ENCODE measurements at regions not wholly inside any gene's neighbourhood (a gene's known extent, or its start where the extent isn't known, plus 50 kb on each side); places are given as distances from the start of the nearest gene placed in this dataset.

DNA sequence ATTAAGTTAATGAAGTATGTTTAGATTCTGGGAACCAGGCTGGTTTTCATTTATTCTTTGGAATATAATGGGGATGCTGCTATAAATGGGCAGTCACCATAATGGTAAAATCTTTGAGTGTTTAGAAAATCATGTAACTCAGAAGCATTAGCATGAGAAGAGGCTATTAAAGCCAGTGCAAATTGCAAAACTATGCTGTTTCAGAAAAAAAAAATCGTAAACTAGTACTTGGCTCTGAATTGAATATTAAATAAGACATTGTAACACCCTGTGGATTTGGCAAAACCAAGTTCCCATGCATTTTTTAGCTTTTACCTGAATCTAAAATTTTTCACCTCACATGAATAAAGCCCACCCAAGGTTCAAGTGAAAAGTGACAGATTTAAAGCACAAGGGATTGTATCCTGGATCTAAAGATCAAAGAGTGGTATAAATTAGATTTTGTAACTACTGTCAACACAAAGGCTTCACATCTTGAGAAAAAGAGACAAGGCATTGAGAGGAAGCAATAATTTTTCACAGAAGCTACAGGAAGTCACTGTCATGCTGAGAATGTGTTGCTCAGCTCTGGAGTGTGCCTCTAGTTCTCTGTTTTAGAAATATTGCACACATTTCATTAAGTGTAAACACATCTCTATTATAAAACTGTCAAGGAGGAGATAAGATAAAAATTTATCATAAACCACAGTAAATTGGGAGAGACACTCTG, 142.2 kb downstream of the ABCA8 start:
- DNase-seq, result no peak

- no peak for DNase-seq
These were observed 146.0 kb downstream of the ABCA8 start for GRCh38 chr17:68809148-68809547.

DNA sequence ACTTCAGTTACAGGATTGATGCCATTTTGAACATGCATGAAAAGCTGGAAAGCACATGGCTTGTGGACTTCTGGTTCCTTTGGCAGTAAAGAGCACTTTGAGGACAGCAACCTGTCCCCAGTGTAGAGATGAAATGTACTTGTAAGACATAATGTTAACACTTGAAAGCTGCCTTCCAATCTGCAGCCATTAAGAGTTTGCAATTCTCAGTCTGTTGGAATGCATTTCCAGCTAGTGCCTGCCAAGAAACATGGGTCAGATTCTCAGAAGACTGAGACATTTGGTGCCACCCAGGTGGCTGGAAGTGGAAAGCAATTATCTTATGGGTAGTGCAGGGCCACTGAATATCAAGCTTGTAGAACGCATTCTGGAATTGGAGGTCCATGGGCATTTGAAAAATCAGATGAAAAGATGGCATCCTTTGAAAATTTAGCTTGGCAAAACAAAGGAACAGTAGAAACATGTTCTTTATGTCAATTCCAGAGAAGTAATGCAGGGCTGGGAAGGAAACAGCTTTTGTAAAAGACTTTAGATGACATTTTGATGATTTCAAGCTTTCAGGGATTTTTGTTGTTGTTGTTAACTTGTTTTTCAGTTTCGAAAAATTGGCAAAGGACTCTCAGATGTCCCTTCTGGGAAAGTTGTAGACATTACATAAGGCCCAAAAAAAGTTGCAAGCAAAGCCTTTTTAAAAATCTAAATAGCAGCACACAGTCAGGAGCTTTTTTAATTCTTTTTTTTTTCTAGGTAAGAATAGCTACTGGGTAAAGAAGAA, 147.0 kb downstream of the ABCA8 start:
- DNase-seq, result peak; percentile 64

DNA sequence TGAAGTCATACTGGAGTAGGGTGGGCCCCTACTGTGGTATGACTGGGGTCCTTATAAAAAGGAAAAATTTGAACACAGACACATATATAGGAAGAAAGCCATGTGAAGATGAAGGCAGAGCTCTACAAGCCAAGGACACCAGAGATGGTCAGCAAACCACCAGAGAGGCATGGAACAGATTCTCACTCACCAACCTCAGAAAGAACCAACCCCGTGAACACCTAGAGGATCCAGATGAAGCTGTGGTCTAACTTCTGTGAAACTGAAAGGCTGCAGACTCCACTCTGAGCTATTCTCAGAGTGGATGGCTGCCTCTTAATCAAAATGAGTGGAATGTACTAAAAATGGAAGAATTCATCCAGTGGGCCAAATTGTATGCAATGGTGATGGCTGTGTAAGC, 149.6 kb downstream of the ABCA8 start:
- no peak for DNase-seq

- no peak for DNase-seq
These were observed 150.2 kb downstream of the ABCA8 start for GRCh38 chr17:68804777-68805520.

DNA sequence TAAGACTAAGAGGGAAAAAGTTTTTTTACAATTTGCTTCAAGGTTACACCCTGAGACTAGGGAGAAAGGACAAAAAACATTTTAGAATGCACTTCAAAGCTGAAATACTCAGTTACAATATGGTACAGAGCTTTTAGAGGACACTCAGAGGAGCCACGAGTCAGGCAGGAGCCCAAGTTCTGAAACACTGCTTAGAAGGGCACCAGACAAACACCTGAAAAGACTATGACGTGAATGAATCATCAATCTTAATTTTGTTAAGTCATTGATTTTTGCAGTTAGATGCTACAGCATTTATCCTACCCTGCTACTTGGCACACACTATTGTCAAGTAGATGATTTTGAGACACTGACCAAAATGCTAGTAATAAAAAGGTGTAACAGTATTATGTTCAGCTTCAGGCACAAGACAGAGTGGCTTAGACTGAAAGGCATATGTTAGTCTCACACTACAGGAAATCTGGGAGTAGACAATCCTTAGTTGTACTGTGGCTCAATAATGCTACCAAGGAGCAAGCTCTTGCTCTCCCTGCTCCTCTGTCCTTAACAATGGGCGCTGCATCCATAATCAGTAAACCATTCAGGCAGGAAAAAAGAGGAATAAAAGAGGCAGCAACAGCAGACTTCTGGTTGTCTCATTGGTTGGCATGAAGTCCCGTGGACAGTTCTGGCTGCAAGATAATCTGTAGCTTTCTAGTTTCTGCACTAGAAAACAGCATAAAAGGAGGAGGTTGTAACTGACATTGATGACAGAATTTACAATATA, 151.8 kb downstream of the ABCA8 start:
- DNase-seq, result no peak

DNA sequence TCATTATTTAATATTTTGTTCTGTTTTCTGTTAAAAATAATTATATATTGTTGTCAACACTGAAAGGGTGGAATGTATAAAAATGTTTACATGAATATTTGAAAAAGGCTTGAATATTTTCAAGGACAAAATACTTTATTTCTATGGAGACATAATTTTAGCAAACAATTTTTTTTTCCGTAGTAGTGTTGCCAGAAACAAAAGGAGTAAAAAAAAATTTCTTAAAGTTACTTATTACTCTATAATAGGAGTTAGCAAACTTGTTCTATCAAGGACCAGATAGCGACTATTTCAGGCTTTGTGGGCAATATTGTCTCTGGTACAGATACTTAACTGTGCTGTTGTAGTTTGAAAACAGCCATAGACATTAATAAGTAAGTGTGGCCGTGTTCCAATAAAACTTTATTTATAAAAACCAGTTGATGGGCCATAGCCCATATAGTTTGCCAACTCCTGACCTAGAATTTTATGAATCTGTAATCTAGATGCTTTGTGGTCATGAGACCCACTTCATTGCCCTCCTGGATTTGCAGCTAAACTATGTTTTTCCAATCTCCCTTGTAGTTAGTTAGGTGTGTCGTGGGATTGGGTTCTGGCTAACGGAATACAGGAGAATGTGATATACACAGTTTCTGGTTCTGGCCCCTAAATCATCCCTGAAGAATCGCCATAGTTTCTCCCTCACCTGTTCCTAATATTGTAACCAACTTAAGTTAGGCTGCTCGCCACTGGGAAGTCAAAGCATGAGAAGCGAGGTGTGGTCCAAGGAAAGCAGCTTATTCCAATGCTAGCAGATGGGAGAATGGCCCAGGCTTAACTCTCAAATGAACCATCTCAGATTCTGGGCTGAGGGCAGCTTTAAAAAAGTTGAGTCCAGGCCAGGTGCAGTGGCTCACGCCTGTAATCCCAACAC, 153.6 kb downstream of the ABCA8 start:
- DNase-seq, result peak; percentile 61

DNA sequence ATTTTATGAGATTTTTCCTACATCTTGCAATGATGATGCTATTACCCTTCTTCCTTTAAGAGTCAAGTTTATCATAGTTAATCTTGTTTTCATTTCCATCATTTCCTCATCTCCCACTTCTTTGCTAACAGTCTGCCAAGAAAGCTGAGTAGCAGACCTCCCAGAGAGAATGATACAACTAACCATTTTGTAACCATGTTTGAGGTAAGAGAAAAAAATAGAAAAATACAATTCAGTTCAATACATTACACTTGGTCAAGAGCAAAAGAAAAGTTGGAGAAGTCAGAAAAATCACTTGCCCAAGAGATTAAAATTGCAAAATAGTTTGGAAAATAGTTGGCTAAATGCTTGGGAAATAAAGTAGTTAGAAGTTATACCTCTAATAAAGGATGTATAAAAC, 154.4 kb downstream of the ABCA8 start:
- DNase-seq, result no peak

GRCh38 chr17:68794636-68795434, 160.4 kb downstream of the ABCA8 start:
- peak; percentile 88 for DNase-seq

GRCh38 chr17:68792873-68793272, 162.3 kb downstream of the ABCA8 start:
- no peak for DNase-seq

DNA sequence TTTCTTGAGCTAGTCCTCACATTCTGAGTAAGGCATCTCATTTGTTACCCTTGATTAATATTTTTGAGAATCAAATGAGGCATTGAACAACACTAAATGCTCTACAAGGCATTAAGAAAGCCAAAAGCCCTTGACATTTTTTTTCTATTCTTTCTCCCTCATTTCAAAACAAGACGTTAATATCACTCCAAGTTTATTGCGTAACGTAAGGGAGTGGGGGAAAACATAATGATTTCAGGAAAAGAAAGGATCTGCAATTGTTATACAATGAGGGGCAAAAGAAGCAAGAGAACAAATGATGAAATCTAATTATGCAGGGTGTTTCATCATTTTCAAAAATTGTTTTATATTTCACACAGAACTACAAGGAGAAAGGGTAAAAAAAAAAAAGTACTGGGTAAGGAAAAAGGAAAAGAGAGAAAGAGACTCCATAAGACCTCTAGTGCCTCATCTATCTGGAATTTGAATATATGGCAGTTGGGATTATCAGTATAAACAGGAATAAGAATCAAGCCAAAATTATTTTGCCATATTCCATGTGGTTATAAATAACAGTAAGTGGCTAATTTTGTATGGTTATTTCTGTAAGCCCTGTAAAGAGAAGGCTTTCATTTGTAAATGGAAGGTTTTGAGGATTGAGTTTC, 163.0 kb downstream of the ABCA8 start:
- DNase-seq, result no peak

DNA sequence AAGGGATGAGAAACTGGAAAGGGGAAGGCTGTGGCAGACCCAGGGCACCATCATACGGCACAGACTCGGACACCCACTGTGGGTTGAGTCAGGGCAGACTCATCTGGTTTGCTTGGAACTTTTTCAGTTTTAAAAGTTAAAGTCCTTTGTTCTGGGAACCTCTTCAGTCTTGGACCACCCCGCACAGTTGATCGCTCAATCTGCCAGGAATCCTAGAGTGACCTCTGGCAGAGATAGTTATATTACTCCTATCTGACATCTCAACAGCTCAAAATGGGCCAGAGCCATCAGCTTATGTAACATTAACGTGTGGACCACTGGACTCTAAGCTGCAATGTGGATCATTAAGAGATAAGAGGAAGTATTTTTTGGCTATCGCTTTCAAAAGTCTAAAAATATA, 164.3 kb downstream of the ABCA8 start:
- no peak for DNase-seq

DNA sequence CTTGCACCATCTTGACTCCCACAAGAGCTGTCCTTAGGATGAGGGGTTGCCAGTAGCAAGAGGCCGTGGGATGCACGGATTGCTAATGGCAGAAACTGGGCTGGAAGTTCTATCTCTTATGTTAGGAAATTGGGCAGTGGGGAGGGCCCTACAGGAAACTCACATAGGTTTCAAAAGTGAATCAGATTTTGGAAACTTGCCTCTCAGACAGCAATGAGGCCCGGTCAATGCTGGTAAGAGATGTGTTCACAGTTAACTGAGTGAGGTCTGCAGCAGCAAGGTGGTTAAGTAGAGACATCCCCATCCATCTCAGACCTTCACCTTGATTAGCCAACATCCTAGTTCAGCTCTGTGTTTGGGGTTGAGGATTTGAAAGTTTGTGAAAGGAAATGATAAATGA, 164.7 kb downstream of the ABCA8 start:
- DNase-seq, result no peak

GRCh38 chr17:68789203-68789962, 165.8 kb downstream of the ABCA8 start:
- no peak for DNase-seq

- no peak for DNase-seq
These were observed 169.4 kb downstream of the ABCA8 start for GRCh38 chr17:68785565-68786486.

- DNase-seq, result no peak
These were observed 170.8 kb downstream of the ABCA8 start for GRCh38 chr17:68784431-68784830.

- DNase-seq, result no peak
These were observed 171.3 kb downstream of the ABCA8 start for GRCh38 chr17:68783861-68784260.

GRCh38 chr17:68782789-68783188, 172.4 kb downstream of the ABCA8 start:
- DNase-seq, result no peak

All from muscle of arm (tissue), 1 donor.